Central memory CD8-positive, alpha-beta T cell (primary cell): ENCODE measurements at regions not wholly inside any gene's neighbourhood (a gene's known extent, or its start where the extent isn't known, plus 50 kb on each side); places are given as distances from the start of the nearest gene placed in this dataset.

Source experiments
- ATAC-seq: fragments of 150-1000 bp; cut with Tn5 transposase; replicated peaks from 2 replicates; pipeline ENCODE4 v1.10.0; 2022; ENCODE audit warnings: mild to moderate bottlenecking, moderate FRiP score, moderate number of reproducible peaks; ENCODE audit not compliant: poor library complexity, severe bottlenecking; ENCODE audit errors: extremely low read depth
- DNase-seq, 2 donors: peaks; one replicate each; pipeline ENCODE4 v3.0.0; 2021; ENCODE audit warnings: low spot score in 2 of 2
- H3K27ac Mint-ChIP-seq: one replicate; pipeline ENCODE4 v1.8.0; 2022; ENCODE audit warnings: low read depth, mild to moderate bottlenecking, moderate library complexity, mixed read lengths
- H3K27me3 Mint-ChIP-seq: one replicate; pipeline ENCODE4 v1.8.0; 2022; ENCODE audit warnings: mixed read lengths
- H3K36me3 Mint-ChIP-seq: one replicate; pipeline ENCODE4 v1.8.0; 2022; ENCODE audit warnings: mild to moderate bottlenecking, moderate library complexity, mixed read lengths; ENCODE audit not compliant: insufficient read depth
- H3K4me1 Mint-ChIP-seq: one replicate; pipeline ENCODE4 v1.8.0; 2022; ENCODE audit warnings: mixed read lengths
- H3K4me3 Mint-ChIP-seq: one replicate; pipeline ENCODE4 v1.8.0; 2022; ENCODE audit warnings: mild to moderate bottlenecking, moderate library complexity, mixed read lengths
- H3K9me3 Mint-ChIP-seq: one replicate; pipeline ENCODE4 v1.8.0; 2022; ENCODE audit warnings: mixed read lengths

DNA sequence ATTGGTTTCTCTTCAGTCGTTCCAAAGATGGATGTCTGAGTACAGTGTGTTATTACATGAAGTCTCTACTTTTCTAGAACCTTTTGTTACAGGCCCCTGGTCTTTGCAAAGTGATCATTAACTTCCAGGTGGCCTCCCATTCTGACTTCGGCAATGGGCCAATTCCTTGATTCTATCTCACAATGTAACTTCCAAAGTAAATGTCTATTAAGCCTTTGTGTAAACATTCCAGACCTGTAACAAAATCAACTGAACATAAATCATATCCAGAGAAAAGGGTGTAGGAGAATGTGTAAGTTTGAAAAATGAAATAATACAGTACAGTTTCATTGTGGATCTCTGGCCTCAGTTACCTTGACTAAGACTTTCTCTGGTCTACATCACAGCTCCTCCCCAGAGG is 187.8 kb upstream of the JAG1 start:
- Mint-ChIP-seq H3K27ac (no peak overlapping the region), H3K27me3 (no peaks in the 10 kb centered on the region), H3K36me3 (no peaks in the 10 kb centered on the region), H3K4me1 (no peaks in the 10 kb centered on the region), H3K4me3 (no peak overlapping the region), H3K9me3 (peaks cover 13% of the 10 kb centered on the region)
- DNase-seq, result no peak
- no peak for ATAC-seq

DNA sequence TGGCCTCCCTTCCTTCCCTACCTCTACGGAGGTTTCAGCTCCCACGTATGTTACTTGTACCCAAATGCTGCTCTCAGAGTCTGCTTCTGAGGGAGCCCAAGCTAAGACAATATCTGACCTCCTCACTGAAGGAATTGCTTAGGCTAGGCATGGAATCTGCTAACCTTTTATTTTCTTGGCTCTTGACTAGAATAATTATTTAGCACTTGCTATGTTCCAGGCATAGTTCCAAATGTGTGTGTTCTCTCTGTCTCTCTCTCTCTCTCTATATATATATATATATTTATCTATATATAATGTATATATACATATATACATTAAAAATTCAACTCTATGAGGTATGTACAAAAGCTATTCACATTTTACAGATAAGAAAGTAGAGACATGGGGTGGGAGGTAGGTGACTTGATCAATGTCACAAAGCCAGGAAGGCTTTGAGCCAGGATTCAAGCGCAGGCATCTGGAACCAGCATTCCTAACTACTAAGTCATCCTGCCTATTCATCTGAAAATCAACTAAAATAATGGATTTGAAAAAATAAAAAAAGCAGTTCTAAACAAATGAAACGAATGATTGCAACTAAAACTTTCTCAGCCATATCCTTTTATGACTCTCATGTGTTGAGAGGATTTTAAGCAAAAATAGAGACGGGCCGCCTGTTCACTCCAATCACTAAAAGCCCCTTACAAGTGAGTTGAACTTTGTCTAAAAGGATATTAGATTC is 189.7 kb upstream of the JAG1 start:
- Mint-ChIP-seq H3K27ac (no peak overlapping the region), H3K4me3 (no peak overlapping the region), H3K9me3 (peaks cover 13% of the 10 kb centered on the region), H3K36me3 (no peaks in the 10 kb centered on the region), H3K27me3 (no peaks in the 10 kb centered on the region), H3K4me1 (no peaks in the 10 kb centered on the region)
- no peak for ATAC-seq
- no peak for DNase-seq

DNA sequence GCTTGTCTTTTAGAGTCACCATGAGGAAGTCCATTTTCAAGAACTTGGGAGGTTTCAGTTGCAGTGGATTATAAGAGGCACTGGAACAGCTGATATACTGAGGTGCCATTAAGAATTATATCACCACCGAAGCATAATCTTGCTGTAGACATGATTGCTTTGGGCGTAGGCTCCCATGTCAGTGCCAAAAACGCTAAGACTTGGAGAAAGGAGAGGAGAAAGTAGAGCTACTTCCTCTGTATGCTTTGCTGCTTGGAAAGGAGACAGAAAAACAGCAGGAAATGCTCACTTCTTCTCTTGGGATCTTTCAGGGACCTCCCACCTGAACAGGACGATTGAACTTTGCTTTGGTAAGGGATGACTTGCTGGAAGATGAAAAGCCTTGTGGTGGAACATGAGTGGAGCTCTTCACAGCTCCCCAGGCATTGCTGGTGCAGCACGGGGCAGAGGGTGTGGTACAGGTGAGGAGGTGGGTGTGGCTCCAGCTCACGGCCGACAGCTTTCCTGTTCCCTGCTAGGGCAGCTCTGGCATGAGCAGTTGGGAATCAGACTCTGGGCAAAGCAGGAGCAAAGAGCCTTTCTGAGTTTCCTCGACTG is 190.4 kb upstream of the JAG1 start:
- DNase-seq (no peak), ATAC-seq (no peak)
- Mint-ChIP-seq H3K36me3 (no peaks in the 10 kb centered on the region), H3K27me3 (no peaks in the 10 kb centered on the region), H3K4me1 (no peaks in the 10 kb centered on the region), H3K4me3 (no peak overlapping the region), H3K9me3 (peaks cover 13% of the 10 kb centered on the region), H3K27ac (no peak overlapping the region)

DNA sequence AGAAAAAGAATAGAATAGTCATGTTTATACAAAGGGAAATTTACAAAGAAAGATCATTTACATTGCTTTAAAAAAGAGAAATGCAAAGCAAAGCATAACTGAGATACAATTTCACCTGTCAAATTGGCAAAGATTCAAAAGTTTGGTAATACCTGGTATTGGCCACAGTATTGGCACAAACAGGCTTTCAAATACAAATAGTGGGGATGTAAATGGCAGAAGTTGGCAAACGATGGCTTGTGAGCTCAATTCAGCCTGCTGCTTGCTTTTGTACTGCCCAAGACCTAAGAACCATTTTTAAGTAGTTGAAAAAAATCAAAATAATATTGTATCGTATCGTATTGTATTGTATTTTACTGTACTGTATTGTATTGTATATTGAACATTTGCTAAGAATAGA is 194.5 kb upstream of the JAG1 start:
- H3K9me3 Mint-ChIP-seq, result peaks cover 6% of the 10 kb centered on the region
- no peaks in the 10 kb centered on the region for H3K4me1 Mint-ChIP-seq
- no peak overlapping the region for H3K4me3 Mint-ChIP-seq
- no peaks in the 10 kb centered on the region for H3K27me3 Mint-ChIP-seq
- no peak for ATAC-seq
- DNase-seq, result no peak
- no peak overlapping the region for H3K27ac Mint-ChIP-seq
- H3K36me3 Mint-ChIP-seq, result peaks cover 1% of the 10 kb centered on the region

DNA sequence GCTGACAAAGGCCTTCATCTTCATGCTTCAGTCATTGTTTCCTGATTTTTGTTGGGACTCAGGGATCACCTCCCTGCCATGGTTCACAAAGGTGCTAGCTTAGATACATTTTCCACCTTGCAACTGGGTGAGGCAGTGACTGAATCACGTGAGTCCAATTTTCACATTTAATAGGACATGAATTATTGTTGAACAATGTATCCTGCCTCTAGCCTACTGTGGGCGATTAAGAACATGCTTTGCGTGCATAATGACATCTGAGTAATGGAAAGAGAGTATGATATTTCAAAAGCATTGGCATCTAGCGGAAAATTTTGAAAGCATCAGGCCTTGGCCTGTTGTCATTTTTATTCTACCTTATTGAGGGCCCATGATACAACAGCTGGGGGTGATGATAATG is 199.2 kb upstream of the JAG1 start:
- H3K27ac Mint-ChIP-seq, result no peak overlapping the region
- H3K4me3 Mint-ChIP-seq, result no peak overlapping the region
- no peaks in the 10 kb centered on the region for H3K4me1 Mint-ChIP-seq
- peaks cover 1% of the 10 kb centered on the region for H3K36me3 Mint-ChIP-seq
- no peak for ATAC-seq
- no peak for DNase-seq
- H3K9me3 Mint-ChIP-seq, result peaks cover 12% of the 10 kb centered on the region
- H3K27me3 Mint-ChIP-seq, result no peaks in the 10 kb centered on the region

DNA sequence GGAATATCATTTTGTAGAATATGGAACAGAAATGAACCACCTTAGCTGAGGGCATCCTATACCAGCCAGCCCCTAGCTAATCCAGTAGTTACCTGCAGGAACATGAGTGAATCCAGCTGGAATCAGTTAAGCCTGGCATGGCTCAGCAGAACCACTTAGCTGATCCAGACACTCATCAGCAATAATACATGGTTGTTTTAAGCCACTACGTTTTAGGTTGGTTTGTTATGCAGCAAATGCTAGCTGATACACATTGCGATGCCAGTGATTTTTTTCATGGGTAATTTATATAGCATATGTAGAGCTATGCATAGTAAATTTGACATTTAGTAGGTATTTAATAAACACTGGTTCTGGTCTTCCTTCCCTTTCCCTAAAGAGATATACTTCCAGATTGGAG is 201.9 kb upstream of the JAG1 start:
- Mint-ChIP-seq H3K36me3 (peaks cover 2% of the 10 kb centered on the region), H3K9me3 (peaks cover 12% of the 10 kb centered on the region), H3K27ac (no peak overlapping the region), H3K27me3 (no peaks in the 10 kb centered on the region), H3K4me1 (no peaks in the 10 kb centered on the region), H3K4me3 (no peak overlapping the region)
- ATAC-seq (no peak), DNase-seq (no peak)

DNA sequence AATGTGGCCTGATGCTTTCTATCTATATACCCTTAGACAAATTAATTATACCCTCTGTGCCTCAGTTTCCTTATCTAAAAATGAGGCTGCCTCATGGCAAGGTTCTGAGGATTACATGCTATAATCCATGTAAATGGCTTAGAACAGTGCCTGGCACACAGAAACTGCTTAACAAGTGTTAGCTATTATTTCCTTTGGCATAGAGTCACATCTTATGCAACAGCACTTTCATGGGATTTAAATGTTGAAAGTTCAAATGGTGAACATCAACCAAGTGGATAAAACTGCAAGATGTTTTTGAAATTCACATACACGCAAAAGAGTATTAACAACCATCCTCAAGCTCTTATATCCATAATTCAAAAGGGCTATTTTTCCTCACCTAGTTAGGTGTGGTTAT is 202.8 kb upstream of the JAG1 start:
- Mint-ChIP-seq H3K36me3 (peaks cover 2% of the 10 kb centered on the region), H3K4me1 (no peaks in the 10 kb centered on the region), H3K27ac (no peak overlapping the region), H3K4me3 (no peak overlapping the region), H3K9me3 (peaks cover 12% of the 10 kb centered on the region), H3K27me3 (no peaks in the 10 kb centered on the region)
- ATAC-seq (no peak), DNase-seq (no peak)

DNA sequence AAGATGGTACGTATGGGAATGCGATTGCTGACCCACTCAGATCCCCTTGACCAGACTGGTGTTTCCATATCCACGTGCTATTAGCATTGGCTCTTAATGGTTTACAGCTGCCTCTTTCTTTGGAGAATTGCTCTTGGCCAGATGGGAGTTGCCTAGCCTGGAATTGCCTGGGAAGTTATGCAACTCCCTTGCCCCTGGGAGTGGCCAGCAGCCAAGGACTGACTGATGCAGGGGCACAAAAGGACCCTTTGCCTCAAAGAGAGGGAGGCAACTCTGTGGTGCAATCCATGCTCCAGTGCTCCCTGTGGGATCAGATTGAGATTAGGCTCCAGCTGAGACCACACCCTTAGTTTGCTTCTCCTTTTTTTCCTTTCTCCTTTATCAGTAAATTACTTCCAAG is 203.5 kb upstream of the JAG1 start:
- ATAC-seq, result no peak
- H3K27ac Mint-ChIP-seq, result no peak overlapping the region
- H3K9me3 Mint-ChIP-seq, result peaks cover 12% of the 10 kb centered on the region
- H3K27me3 Mint-ChIP-seq, result no peaks in the 10 kb centered on the region
- no peaks in the 10 kb centered on the region for H3K4me1 Mint-ChIP-seq
- peaks cover 2% of the 10 kb centered on the region for H3K36me3 Mint-ChIP-seq
- no peak for DNase-seq
- H3K4me3 Mint-ChIP-seq, result no peak overlapping the region

DNA sequence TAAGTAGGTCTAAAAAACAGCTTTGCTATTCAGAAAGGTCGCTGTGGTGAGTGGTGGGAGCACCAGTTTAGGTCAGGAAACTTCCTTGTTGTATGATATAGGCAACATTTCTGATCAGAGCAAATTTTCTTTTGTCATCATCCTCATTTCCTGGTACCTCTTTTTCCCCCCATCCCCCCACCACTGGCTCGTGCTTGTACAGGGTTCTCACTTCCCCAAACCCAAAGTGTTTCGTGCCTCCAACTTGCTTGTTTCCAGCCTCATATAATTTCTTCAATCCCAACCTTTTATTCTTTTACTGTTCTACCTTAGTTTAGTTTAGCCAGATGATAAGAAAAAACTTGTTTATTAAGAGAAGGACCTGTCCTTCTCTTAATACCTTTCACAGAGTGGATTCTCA is 209.4 kb upstream of the JAG1 start:
- no peak overlapping the region for H3K4me3 Mint-ChIP-seq
- H3K4me1 Mint-ChIP-seq, result no peaks in the 10 kb centered on the region
- H3K36me3 Mint-ChIP-seq, result peaks cover 2% of the 10 kb centered on the region
- peaks cover 5% of the 10 kb centered on the region for H3K9me3 Mint-ChIP-seq
- H3K27me3 Mint-ChIP-seq, result no peaks in the 10 kb centered on the region
- no peak for ATAC-seq
- no peak for DNase-seq
- H3K27ac Mint-ChIP-seq, result no peak overlapping the region

DNA sequence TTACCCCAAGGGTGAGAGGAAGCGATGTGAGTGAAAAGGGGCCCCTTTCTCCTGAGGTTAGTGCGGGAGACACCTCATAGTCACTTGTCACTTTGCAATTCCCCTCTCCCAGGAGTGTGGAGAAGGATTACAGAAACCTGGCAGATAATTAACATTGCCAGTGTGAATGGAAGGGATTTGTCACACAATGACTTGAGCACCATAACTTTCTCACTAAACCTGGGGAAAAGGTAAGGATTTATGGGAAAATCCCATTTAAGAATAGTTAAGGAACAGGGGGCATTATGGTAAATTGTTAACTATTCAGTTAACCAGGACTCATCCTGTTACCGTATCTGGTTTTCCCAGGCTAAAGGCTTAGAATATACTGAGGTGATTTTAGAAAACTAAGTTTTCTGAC is 219.5 kb upstream of the JAG1 start:
- H3K27me3 Mint-ChIP-seq, result no peaks in the 10 kb centered on the region
- no peak overlapping the region for H3K4me3 Mint-ChIP-seq
- no peak overlapping the region for H3K27ac Mint-ChIP-seq
- H3K9me3 Mint-ChIP-seq, result peaks cover 16% of the 10 kb centered on the region
- DNase-seq (no peak), ATAC-seq (no peak)
- H3K36me3 Mint-ChIP-seq, result peaks cover 2% of the 10 kb centered on the region
- H3K4me1 Mint-ChIP-seq, result no peaks in the 10 kb centered on the region

DNA sequence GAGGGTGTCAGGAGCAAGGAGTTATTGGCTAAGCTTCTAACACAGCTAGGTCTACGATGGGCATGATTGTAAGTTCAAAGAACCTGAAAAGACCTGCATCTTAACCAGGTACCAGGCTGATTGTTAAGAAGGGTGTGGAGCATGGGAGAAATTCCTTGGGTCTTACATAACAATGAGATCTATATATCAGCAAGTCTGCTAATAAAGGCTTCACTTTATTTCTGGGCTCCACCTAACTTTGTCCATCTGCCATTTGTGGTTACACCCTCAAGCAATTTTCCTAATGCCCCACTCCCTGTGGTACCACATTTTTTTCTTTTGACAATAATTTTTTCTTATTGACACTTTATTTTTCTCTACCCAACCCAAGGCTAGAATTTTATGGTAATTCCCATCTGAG is 223.5 kb upstream of the JAG1 start:
- Mint-ChIP-seq H3K36me3 (no peaks in the 10 kb centered on the region), H3K4me1 (no peaks in the 10 kb centered on the region), H3K27ac (no peak overlapping the region), H3K27me3 (no peaks in the 10 kb centered on the region), H3K9me3 (peaks cover 5% of the 10 kb centered on the region), H3K4me3 (no peak overlapping the region)
- no peak for DNase-seq
- ATAC-seq, result no peak

DNA sequence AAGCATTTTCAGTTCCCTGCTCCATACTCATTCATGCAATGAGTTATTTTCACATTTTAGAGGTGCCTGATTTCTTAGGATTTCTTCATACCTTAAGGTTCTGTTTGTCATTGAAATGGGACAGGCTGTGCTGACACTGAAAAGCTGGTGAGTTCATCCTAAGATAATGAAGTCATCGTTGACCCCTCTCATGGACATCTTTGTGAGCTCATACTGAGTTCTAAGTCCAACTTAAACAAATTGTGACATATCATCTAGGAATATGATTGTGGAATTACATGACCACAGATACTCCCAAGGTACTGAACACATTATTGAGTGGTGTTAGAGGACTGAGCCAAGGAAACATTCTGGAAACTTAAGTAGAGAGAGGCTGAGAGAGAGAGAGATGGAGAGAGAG is 224.8 kb upstream of the JAG1 start:
- Mint-ChIP-seq H3K4me3 (no peak overlapping the region), H3K9me3 (peaks cover 5% of the 10 kb centered on the region), H3K36me3 (no peaks in the 10 kb centered on the region), H3K27me3 (no peaks in the 10 kb centered on the region), H3K4me1 (no peaks in the 10 kb centered on the region), H3K27ac (no peak overlapping the region)
- DNase-seq (no peak), ATAC-seq (no peak)

DNA sequence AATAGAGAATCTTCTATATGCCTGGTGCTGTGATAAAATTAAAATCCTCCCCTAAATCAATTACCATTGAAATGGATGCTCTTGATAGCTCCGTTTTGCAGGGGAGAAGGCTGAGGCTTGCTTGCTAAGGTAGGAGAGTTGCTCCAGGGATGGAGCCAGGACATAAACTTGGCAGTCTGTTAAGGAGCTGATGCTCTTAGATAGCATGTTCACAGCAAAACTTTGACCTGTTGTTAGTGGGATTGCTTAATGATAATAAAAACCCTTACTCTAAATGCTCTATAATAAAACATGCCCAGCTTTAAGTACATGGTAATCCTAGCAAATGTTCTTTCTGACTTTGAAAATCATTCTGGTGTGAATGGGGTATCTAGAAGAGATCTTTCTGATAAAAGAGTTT is 228.4 kb upstream of the JAG1 start:
- H3K36me3 Mint-ChIP-seq, result no peaks in the 10 kb centered on the region
- no peaks in the 10 kb centered on the region for H3K9me3 Mint-ChIP-seq
- DNase-seq (no peak), ATAC-seq (no peak)
- H3K27ac Mint-ChIP-seq, result no peak overlapping the region
- H3K4me3 Mint-ChIP-seq, result no peak overlapping the region
- no peaks in the 10 kb centered on the region for H3K4me1 Mint-ChIP-seq
- H3K27me3 Mint-ChIP-seq, result no peaks in the 10 kb centered on the region
